ENCODE measurements at regions not wholly inside any gene's neighbourhood (a gene's known extent, or its start where the extent isn't known, plus 50 kb on each side); places are given as distances from the start of the nearest gene placed in this dataset.

DNA sequence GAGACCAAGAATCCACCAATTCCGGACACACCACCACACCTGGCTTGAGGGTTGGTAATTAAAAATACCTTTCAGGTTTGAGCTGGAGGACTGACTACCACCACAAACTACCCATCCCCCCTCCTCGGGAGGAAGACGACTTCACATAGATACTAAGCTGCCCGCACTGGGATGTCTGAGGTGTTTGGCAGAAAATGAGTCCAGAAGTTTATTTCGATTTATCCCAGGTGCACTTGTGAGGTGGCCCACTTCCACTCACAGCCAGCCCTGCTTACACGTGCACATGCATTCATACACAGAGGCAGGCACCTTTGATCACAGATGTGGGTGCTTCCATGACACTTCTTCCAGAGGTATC is 187.1 kb downstream of the ID4 start:
- H3K23ac ChIP-seq (ENCODE audit: low read depth, low read length) = no peak overlapping the region
- no peaks in the 10 kb centered on the region for H3K79me1 ChIP-seq (ENCODE audit: low read depth in 1 of 2, low read length in 2 of 2)
- H4K91ac ChIP-seq (ENCODE audit: insufficient read depth, low read depth, low read length) = no peak overlapping the region
- no peak for DNase-seq
- H3K4ac ChIP-seq (ENCODE audit: low read depth, low read length) = no peak overlapping the region
- H3K36me3 ChIP-seq (ENCODE audit: control insufficient read depth, insufficient read depth, low read length) = no peaks in the 10 kb centered on the region
- CTCF ChIA-PET = no interaction called here
- no peak overlapping the region for H3K14ac ChIP-seq (replicated peaks; ENCODE audit: low read depth, low read length)
- no peak overlapping the region for H3K4me2 ChIP-seq (ENCODE audit: low read depth, low read length)
- H4K20me1 ChIP-seq (ENCODE audit: insufficient read depth, low read length) = no peaks in the 10 kb centered on the region
- in situ Hi-C loops (cut with MboI; ENCODE audit: low sequenced_read_pairs) = no loop called here
- no peak overlapping the region for H4K5ac ChIP-seq (ENCODE audit: low read depth, low read length)
- no peak overlapping the region for H2AK5ac ChIP-seq (ENCODE audit: low read depth, low read length)
- H2AFZ ChIP-seq (replicated peaks; ENCODE audit: low read length, poor library complexity) = no peak overlapping the region
- POLR2A ChIA-PET (ENCODE audit: unreplicated experiment) = no interaction called here
- intact Hi-C loops (cut with micrococcal nuclease) = no loop called here
- no peak overlapping the region for H2AK9ac ChIP-seq (replicated peaks; ENCODE audit: low read depth, low read length, poor library complexity)
- H2BK120ac ChIP-seq (ENCODE audit: low read depth, low read length) = no peak overlapping the region
- no TSS peak for BruUV-seq (replicated peaks)
- H3K9ac ChIP-seq (ENCODE audit: low read depth, low read length) = no peak overlapping the region
- no peaks in the 10 kb centered on the region for H3K4me1 ChIP-seq (ENCODE audit: control insufficient read depth, insufficient read depth, low read length)
- H3K18ac ChIP-seq (ENCODE audit: low read depth, low read length) = no peak overlapping the region
- H3K4me3 ChIP-seq (ENCODE audit: insufficient read depth, low read depth, low read length) = no peak overlapping the region
- no peak overlapping the region for H2BK5ac ChIP-seq (ENCODE audit: low read depth, low read length, poor library complexity, severe bottlenecking)
- dilution Hi-C loops (cut with HindIII; ENCODE audit: low sequenced_read_pairs, unreplicated experiment) = no loop called here
- no peak overlapping the region for H2BK15ac ChIP-seq (ENCODE audit: low read depth, low read length)
- no peaks in the 10 kb centered on the region for H3K27me3 ChIP-seq (ENCODE audit: control insufficient read depth, insufficient read depth, low read length)
- no peak for ATAC-seq (ENCODE audit: low read depth)
- TF ChIP-seq, protein P1, sequence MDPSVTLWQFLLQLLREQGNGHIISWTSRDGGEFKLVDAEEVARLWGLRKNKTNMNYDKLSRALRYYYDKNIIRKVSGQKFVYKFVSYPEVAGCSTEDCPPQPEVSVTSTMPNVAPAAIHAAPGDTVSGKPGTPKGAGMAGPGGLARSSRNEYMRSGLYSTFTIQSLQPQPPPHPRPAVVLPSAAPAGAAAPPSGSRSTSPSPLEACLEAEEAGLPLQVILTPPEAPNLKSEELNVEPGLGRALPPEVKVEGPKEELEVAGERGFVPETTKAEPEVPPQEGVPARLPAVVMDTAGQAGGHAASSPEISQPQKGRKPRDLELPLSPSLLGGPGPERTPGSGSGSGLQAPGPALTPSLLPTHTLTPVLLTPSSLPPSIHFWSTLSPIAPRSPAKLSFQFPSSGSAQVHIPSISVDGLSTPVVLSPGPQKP (IDR thresholded peaks at IDR 0.05; ENCODE audit: borderline replicate concordance, low read depth, low read length) = no peak
- TF ChIP-seq RFX5 (IDR thresholded peaks at IDR 0.05; ENCODE audit: low read depth, low read length) = no peak
- no peak for TF ChIP-seq MAFK (IDR thresholded peaks at IDR 0.05; ENCODE audit: low read depth, low read length)
- TF ChIP-seq RAD21 (IDR thresholded peaks at IDR 0.05; ENCODE audit: low read length) = no peak
- TF ChIP-seq FOS (IDR thresholded peaks at IDR 0.05; ENCODE audit: low read depth, low read length) = no peak
- no peak for TF ChIP-seq MAZ (IDR thresholded peaks at IDR 0.05; ENCODE audit: borderline replicate concordance, low read depth, low read length)
- no peak for TF ChIP-seq NFE2L2 (IDR thresholded peaks at IDR 0.05; ENCODE audit: low read depth, low read length)
- TF ChIP-seq POLR2A (IDR thresholded peaks at IDR 0.05; ENCODE audit: low read depth, low read length) = no peak
- no peak for TF ChIP-seq BHLHE40 (IDR thresholded peaks at IDR 0.05; ENCODE audit: low read depth, low read length)
- no peak for TF ChIP-seq CHD1 (IDR thresholded peaks at IDR 0.05; ENCODE audit: low read depth, low read length)
- TF ChIP-seq SMC3 (IDR thresholded peaks at IDR 0.05; ENCODE audit: low read depth, low read length) = no peak
- no peak overlapping the region for H4K8ac ChIP-seq (ENCODE audit: low read depth in 2 of 2, low read length in 2 of 2)
- no peak overlapping the region for H3K27ac ChIP-seq (ENCODE audit: insufficient read depth, low read length)
- no peak overlapping the region for H3K56ac ChIP-seq (ENCODE audit: extremely low read depth, insufficient read depth, low read length)
- H3K9me3 ChIP-seq (ENCODE audit: control insufficient read depth, insufficient read depth, low read length) = peaks cover 5% of the 10 kb centered on the region
- H2BK20ac ChIP-seq (ENCODE audit: low read depth, low read length) = no peak overlapping the region
- no peaks in the 10 kb centered on the region for H3K9me1 ChIP-seq (ENCODE audit: insufficient read depth, low read length)
- 33% methylated on average over 1 of the region's 6 CpGs; no CpG with 5 or more reads in 1 of the 2 experiments for WGBS, 2 experiments (ENCODE audit: extremely low coverage in 2 of 2, insufficient read length in 1 of 2)
